B cell (primary cell): ENCODE measurements at regions not wholly inside any gene's neighbourhood (a gene's known extent, or its start where the extent isn't known, plus 50 kb on each side); places are given as distances from the start of the nearest gene placed in this dataset.

Experiments
- EZH2 ChIP-seq: IDR thresholded peaks from 2 replicates; pipeline ENCODE4 v1.6.1; 2012; ENCODE audit warnings: borderline replicate concordance, low read depth, mild to moderate bottlenecking, moderate library complexity, low read length; ENCODE audit not compliant: insufficient read depth, poor library complexity, severe bottlenecking
- TF ChIP-seq, protein P1 (sequence below): fragments of 200-600 bp; IDR thresholded peaks from one replicate; pipeline ENCODE4 v1.8.0; 2022; ENCODE audit warnings: antibody characterized with exemption, mild to moderate bottlenecking

DNA sequence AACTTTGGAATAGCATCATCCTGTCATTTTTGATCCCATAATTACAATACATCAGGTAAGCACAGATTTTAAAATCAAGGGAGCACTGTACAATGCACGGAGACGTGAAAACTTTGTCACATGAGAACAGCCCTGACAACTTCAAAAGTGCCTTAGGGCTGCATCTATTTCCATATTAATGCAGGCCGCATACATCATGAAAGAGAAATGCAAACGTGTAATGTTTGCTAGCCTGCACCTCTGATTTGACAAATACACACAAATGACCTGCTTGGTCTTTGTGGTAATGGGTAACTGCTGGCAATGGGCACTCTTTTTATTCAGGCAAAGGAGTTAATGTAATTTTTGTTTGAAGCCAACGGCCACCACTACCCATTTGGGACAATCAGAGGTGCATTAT, 202.0 kb upstream of the EPHA4 start:
- TF ChIP-seq, protein P1, sequence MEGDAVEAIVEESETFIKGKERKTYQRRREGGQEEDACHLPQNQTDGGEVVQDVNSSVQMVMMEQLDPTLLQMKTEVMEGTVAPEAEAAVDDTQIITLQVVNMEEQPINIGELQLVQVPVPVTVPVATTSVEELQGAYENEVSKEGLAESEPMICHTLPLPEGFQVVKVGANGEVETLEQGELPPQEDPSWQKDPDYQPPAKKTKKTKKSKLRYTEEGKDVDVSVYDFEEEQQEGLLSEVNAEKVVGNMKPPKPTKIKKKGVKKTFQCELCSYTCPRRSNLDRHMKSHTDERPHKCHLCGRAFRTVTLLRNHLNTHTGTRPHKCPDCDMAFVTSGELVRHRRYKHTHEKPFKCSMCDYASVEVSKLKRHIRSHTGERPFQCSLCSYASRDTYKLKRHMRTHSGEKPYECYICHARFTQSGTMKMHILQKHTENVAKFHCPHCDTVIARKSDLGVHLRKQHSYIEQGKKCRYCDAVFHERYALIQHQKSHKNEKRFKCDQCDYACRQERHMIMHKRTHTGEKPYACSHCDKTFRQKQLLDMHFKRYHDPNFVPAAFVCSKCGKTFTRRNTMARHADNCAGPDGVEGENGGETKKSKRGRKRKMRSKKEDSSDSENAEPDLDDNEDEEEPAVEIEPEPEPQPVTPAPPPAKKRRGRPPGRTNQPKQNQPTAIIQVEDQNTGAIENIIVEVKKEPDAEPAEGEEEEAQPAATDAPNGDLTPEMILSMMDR = no peak
- TF ChIP-seq EZH2 = no peak
